Activated T-cell treated with anti-CD3 and anti-CD28 coated beads for 48 hours (primary cell): ENCODE measurements at regions not wholly inside any gene's neighbourhood (a gene's known extent, or its start where the extent isn't known, plus 50 kb on each side); places are given as distances from the start of the nearest gene placed in this dataset.
"Not testable (repeated sequence)": the region's sequence is repeated elsewhere in the genome, so short reads cannot be mapped to it uniquely, and the experiment has no call there.

Source experiments
- DNase-seq: peaks from one replicate; pipeline ENCODE4 v3.0.0-alpha.2; 2020; ENCODE audit warnings: low read depth

DNA sequence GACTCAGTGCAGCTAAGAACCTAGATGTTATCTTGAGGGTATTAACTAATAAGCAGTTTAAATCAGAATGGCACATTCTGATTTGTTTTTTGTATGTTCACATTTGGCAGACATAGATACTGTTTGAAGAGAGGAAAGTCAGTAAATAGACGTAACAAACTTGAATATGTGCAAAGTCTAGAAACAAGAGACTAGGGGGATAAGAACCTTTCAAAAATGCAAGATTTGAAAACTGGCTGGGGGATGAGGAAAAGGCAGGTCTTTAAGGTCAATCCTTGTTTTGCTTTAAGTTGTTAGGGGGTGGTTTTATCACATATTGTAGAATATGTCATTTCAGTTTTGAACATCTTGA, 136.5 kb downstream of the ZNF92 start:
- not testable (repeated sequence) for DNase-seq

DNA sequence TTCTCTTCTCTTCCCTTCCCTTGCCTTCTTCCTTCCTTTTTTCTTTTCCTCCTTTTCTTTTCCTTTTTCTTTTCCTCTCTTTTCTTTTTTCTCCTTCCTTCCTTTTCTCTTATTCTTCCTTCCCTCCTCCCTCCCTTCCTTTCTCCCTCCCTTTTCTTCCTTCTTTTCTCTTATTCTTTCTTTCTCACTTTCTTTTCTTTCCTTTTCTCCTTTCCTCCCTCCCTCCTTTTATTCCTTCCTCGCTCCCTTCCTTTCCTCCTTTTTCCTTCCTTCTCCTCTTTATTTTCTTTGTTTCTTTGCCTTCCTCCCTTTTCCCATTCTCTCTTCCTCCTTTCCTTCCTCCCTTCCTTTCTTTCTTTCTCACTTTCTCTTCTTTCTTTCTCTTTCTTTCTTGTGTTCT, 146.1 kb downstream of the ZNF92 start:
- DNase-seq = not testable (repeated sequence)

- not testable (repeated sequence) for DNase-seq
Measured at GRCh38 chr7:65545465-65546161, 172.0 kb downstream of the ZNF92 start.

DNA sequence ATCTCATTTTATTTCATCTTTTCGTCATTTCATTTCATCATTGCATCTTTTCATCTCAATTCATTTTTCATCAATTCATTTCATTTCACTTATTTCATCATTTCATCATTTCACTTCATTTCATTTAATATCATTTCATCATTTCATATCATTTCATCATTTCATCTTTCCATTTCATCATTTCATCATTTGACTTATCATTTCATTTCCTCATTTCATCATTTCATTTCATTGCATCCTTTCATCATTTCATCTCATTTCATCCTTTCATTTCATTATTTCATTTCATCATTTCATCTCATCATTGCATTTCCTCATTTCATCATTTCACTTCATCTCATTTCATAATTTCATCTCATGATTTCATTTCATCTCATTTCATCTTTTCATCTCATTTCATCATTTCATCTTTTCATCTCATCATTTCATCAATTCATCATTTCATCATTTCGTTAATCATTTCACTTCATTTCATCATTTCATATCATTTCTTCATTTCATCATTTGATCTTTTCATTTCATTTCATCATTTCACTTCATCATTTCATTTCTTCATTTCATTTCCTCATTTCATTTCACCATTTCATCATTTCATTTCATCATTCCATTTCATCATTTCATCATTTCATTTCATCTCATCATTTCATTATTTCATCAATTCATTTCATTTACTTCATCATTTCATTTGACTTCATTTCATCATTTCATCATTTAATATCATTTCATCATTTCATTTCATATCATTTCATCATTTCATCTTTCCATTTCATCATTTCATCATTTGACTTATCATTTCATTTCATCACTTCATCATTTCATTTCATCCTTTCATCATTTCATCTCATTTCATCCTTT, 176.2 kb downstream of the ZNF92 start:
- DNase-seq = not testable (repeated sequence)

- DNase-seq = not testable (repeated sequence)
Measured at GRCh38 chr7:65550444-65550809, 176.8 kb downstream of the ZNF92 start.

DNA sequence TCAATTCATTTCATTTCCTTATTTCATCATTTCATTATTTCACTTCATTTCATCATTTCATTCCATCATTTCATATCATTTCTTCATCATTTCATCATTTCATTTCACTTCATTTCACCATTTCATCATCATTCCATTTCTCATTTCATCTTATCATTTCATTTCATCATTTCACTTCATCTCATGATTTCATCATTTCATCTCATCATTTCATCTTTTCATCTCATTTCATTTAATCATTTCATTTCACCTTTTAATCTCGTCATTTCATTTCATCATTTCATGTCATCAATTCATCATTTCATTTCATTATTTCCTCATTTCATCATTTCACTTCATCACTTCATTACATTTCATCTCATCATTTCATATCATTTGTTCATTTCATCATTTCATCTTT, 177.4 kb downstream of the ZNF92 start:
- not testable (repeated sequence) for DNase-seq

DNA sequence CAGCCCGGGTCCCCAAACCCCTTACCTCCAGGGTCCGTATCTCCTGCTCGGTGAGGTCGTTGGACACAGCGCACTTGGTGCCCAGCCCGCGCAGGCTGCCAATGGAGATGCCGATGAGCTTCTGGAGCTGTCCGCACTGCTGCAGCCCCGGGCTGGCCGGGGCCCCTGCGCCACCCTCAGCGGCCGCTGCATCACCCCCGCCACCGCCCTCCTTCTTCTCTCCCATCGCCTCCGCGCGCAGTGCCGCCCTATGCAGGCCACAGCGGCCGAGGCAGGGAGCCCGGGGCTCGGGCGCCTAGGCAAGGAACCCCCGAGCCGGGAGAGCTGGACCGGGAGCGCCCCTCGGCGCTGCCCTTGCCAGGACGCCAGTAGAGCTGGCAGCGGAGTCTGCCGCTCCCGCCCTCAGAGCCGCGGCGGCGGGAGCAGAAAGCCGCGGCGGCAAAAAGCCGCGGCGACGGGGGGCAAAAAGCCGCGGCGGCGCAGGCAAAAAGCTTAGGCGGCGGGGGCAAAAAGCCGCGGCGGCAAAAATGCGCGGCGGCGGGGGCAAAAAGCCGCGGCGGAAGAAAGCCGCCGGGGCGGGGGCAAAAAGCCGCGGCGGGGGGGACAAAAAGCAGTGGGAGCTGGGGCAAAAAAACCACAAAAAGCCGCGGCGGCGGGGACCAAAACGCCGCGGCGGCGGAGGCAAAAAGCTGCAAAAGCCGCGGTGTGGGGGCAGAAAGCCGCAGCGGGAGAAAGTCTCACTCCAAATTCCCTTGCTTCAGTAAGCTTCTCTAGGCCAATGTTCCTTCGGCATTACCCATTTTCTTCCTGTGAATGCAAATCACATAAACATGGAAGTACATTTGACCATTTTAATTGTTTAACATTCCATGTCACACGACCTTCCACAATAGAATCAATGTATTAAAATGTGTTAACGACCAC, 181.2 kb downstream of the ZNF92 start:
- not testable (repeated sequence) for DNase-seq

DNA sequence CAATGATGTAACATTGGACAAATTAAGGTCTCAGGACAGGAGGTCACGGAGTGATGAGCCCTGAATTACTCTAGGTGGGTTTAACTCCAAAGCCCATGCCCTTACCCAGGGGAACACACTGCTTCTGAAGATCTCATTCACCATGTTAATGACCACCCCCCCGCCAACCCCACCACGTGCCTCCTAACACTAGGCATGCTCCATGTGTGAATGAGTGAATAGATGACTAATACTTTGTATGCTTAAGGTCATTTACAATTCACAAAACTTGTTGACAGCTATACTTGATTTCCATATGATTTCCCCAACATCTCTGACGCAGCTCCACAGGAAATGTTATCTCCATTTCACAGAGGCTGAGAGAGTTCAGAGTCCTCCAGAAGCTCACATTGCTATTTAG, 184.9 kb downstream of the ZNF92 start:
- DNase-seq = not testable (repeated sequence)

- not testable (repeated sequence) for DNase-seq
Measured at GRCh38 chr7:65561786-65562372, 188.2 kb downstream of the ZNF92 start.

- not testable (repeated sequence) for DNase-seq
Measured at GRCh38 chr7:65562522-65562921, 188.9 kb downstream of the ZNF92 start.

- DNase-seq = not testable (repeated sequence)
Measured at GRCh38 chr7:65563333-65563732, 189.7 kb downstream of the ZNF92 start.

GRCh38 chr7:65568226-65568625, 194.6 kb downstream of the ZNF92 start:
- DNase-seq = not testable (repeated sequence)

GRCh38 chr7:65570990-65571389, 197.3 kb downstream of the ZNF92 start:
- not testable (repeated sequence) for DNase-seq

- DNase-seq = not testable (repeated sequence)
Measured at GRCh38 chr7:65572581-65572980, 198.9 kb downstream of the ZNF92 start.

DNA sequence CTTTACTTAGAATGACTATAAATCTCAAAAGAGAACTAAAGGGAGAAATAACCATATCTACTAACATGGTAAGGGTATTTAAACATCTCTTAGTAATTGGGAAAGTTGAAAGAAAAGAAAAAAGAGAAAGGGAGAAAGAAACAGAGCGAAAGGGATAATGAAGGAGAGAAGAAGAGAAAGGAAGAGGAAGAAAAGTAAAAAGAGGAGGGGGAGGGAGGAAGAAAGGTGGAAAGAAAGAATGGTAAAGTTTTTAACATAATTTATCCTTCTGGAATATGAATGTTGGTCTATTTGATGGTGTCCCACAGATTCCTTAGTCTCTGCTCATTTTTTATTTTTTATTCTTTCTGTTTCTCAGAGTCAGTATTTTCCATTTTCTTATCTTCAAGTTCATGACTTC, 202.7 kb downstream of the ZNF92 start:
- not testable (repeated sequence) for DNase-seq

- not testable (repeated sequence) for DNase-seq
Measured at GRCh38 chr7:65582518-65583119, 209.0 kb downstream of the ZNF92 start.

- not testable (repeated sequence) for DNase-seq
Measured at GRCh38 chr7:65602495-65602894, 228.8 kb downstream of the ZNF92 start.

GRCh38 chr7:65609131-65609530, 235.5 kb downstream of the ZNF92 start:
- DNase-seq = no peak

DNA sequence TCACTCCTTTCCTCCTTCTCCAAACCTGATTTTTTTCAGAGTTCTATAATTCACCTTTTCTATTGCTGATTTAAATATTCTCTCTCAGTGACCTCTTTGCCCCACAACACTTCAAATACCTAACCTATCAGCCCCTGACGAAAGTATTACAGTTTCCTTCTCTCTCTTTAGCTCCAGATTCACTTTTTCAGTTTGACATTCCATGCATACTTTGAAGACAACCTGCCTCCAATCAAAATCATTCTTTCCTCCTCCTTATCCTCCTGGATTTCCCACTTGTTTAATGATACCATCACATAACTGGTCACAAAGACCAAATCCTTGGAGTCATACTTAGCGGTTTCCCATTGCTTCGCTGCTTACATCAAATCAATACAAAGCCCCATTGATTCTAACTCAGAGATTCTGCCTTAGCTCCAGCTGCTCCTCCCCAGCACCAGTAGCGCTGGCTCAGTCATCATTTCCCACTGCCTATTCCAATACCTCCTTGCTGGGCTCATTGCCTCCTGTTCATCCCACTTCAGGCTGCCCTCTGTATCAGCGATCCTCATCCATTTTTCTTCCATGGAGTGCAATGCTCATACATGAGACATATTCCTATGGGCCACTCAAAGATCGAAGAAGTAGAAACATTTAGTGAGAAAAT, 240.1 kb downstream of the ZNF92 start:
- not testable (repeated sequence) for DNase-seq

DNA sequence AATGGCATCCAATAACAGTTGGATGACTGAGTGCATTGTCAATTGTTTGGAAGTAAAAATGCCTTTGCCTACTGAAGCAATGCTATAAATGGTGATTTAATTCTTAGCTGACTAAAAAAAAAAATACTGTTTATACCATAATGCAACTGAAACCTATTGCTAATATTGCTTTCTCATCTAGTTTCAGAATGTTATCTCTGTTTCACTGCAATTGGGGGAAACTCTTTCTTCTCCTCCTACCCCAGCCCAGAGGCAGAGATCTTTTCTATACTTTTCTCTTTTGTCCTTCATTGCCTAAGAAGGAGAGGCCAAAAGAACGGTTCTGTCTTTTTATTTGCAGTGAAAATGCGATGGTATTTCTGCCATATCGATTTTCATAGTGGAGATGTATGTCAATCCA, 242.5 kb downstream of the ZNF92 start:
- not testable (repeated sequence) for DNase-seq

DNA sequence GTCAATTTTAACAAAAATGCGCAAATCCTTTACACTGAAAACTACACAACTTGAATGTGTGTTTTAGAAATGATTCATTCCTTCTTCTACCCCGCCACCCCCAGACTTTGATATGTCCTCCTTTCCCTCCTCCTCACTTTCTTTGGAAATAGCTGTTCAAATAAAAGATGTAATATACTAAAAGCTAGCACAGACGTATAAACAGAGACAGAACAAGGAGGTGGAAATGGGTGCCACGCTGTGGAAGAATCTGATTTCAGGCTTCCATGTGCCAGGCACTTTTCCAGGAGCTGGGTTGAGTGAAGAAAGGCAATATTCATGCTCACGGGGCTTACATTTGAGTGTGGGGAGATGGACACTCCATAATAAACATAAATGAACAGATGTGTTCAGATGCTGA, 246.6 kb downstream of the ZNF92 start:
- DNase-seq = not testable (repeated sequence)
